Common myeloid progenitor, CD34-positive (primary cell): ENCODE measurements at regions not wholly inside any gene's neighbourhood (a gene's known extent, or its start where the extent isn't known, plus 50 kb on each side); places are given as distances from the start of the nearest gene placed in this dataset.

Experiments used
- CTCF ChIA-PET: fragments of 350-600 bp; sonication (Branson Sonifier 250); formaldehyde crosslinking; loops from one replicate; lab custom pipeline; 2021; ENCODE audit warnings: antibody characterized with exemption; lab: Charles Lee
- POLR2A ChIA-PET: fragments of 350-600 bp; sonication (Branson Sonifier 250); formaldehyde crosslinking; loops from one replicate; lab custom pipeline; 2021; ENCODE audit warnings: antibody characterized with exemption; lab: Charles Lee
- DNase-seq, 3 donors: peaks; one replicate each; pipeline versions ENCODE4 v3.0.0 to v3.0.0-alpha.2; 2013
- H3K27ac ChIP-seq, 2 experiments: 1 replicate in 1 of 2; 2 replicates in 1 of 2; pipeline ENCODE4 v1.7.0; 2013; ENCODE audit warnings: inconsistent platforms in 2 of 2, low read length in 2 of 2, mild to moderate bottlenecking in 2 of 2, low read depth in 1 of 2, moderate library complexity in 1 of 2; ENCODE audit not compliant: severe bottlenecking in 2 of 2, insufficient read depth in 1 of 2, poor library complexity in 1 of 2
- H3K27me3 ChIP-seq, 5 experiments: replicated peaks in 2 of 5; 1 replicate in 3 of 5; 2 replicates in 2 of 5; pipeline versions ENCODE4 v1.6.1 to v1.7.0; 2013; ENCODE audit warnings: low read length in 4 of 5, mild to moderate bottlenecking in 2 of 5, moderate library complexity in 2 of 5, inconsistent platforms in 1 of 5; ENCODE audit not compliant: insufficient read depth in 5 of 5, control insufficient read depth in 4 of 5
- H3K36me3 ChIP-seq, 4 experiments: 1 replicate in 2 of 4; 2 replicates in 2 of 4; pipeline versions ENCODE4 v1.6.1 to v1.7.0; 2013; ENCODE audit warnings: low read length in 3 of 4, control low read depth in 1 of 4, mild to moderate bottlenecking in 1 of 4; ENCODE audit not compliant: control insufficient read depth in 4 of 4, insufficient read depth in 4 of 4
- H3K4me1 ChIP-seq, 4 experiments: 1 replicate in 3 of 4; 2 replicates in 1 of 4; pipeline versions ENCODE4 v1.6.1 to v1.7.1; 2013; ENCODE audit warnings: low read length in 3 of 4, mild to moderate bottlenecking in 3 of 4, control low read depth in 1 of 4, inconsistent platforms in 1 of 4, moderate library complexity in 1 of 4; ENCODE audit not compliant: control insufficient read depth in 4 of 4, insufficient read depth in 4 of 4; ENCODE audit errors: control extremely low read depth in 1 of 4
- H3K4me3 ChIP-seq, 7 experiments: 1 replicate in 4 of 7; 2 replicates in 3 of 7; pipeline versions ENCODE4 v1.5.1 to v1.7.0; 2013; ENCODE audit warnings: mild to moderate bottlenecking in 7 of 7, low read length in 6 of 7, moderate library complexity in 6 of 7, inconsistent platforms in 2 of 7, low read depth in 2 of 7, control low read depth in 1 of 7; ENCODE audit not compliant: insufficient read depth in 4 of 7, control insufficient read depth in 1 of 7; ENCODE audit errors: extremely low read depth in 1 of 7
- H3K9me3 ChIP-seq, 5 experiments: 1 replicate in 4 of 5; 2 replicates in 1 of 5; pipeline versions ENCODE4 v1.6.1 to v1.7.1; 2013; ENCODE audit warnings: low read length in 4 of 5, mild to moderate bottlenecking in 2 of 5, inconsistent platforms in 1 of 5, low read depth in 1 of 5, moderate library complexity in 1 of 5; ENCODE audit not compliant: control insufficient read depth in 4 of 5, insufficient read depth in 2 of 5; ENCODE audit errors: control extremely low read depth in 1 of 5
- WGBS: methylation state at CpG from one replicate; pipeline ENCODE4 v1.1.5; 2013; ENCODE audit not compliant: insufficient coverage; 5-methylcytosine and 5-hydroxymethylcytosine counted together

GRCh38 chr4:134787315-134787714 is 585.7 kb upstream of the PABPC4L start:
- POLR2A ChIA-PET, result no interaction called here
- H3K36me3 ChIP-seq, result no peaks in the 10 kb centered on the region
- no CpG with 5 or more reads among the region's 1 CpG for WGBS
- no peak overlapping the region for H3K27ac ChIP-seq
- H3K4me1 ChIP-seq, result no peaks in the 10 kb centered on the region
- H3K9me3 ChIP-seq, result no peaks in the 10 kb centered on the region
- no peak overlapping the region for H3K4me3 ChIP-seq
- DNase-seq, result no peak
- CTCF ChIA-PET, result no interaction called here
- no peaks in the 10 kb centered on the region for H3K27me3 ChIP-seq

GRCh38 chr4:134780244-134780643 is 578.7 kb upstream of the PABPC4L start:
- no peak overlapping the region for H3K4me3 ChIP-seq
- no peaks in the 10 kb centered on the region for H3K27me3 ChIP-seq
- no peaks in the 10 kb centered on the region for H3K4me1 ChIP-seq
- no CpG with 5 or more reads among the region's 2 CpGs for WGBS
- POLR2A ChIA-PET, result no interaction called here
- H3K36me3 ChIP-seq, result no peaks in the 10 kb centered on the region
- CTCF ChIA-PET, result no interaction called here
- no peaks in the 10 kb centered on the region for H3K9me3 ChIP-seq
- no peak overlapping the region for H3K27ac ChIP-seq
- DNase-seq, result no peak

GRCh38 chr4:134777606-134778005 is 576.0 kb upstream of the PABPC4L start:
- Histone ChIP-seq H3K4me3 (no peak overlapping the region), H3K27ac (no peak overlapping the region), H3K4me1 (no peaks in the 10 kb centered on the region), H3K27me3 (no peaks in the 10 kb centered on the region), H3K9me3 (no peaks in the 10 kb centered on the region), H3K36me3 (no peaks in the 10 kb centered on the region)
- ChIA-PET CTCF (no interaction called here), POLR2A (no interaction called here)
- peak in 1 of 3 donors; percentile 3 for DNase-seq
- 35% methylated on average over 2 of the region's 2 CpGs for WGBS

- Histone ChIP-seq H3K4me1 (no peaks in the 10 kb centered on the region), H3K4me3 (no peak overlapping the region), H3K27ac (no peak overlapping the region), H3K9me3 (no peaks in the 10 kb centered on the region), H3K27me3 (no peaks in the 10 kb centered on the region), H3K36me3 (no peaks in the 10 kb centered on the region)
- ChIA-PET POLR2A (no interaction called here), CTCF (no interaction called here)
- DNase-seq, result no peak
- 93% methylated on average over 3 of the region's 4 CpGs for WGBS
These were observed 572.0 kb upstream of the PABPC4L start for GRCh38 chr4:134773497-134774000.

GRCh38 chr4:134762053-134762452 is 560.5 kb upstream of the PABPC4L start:
- Histone ChIP-seq H3K36me3 (no peaks in the 10 kb centered on the region), H3K9me3 (no peaks in the 10 kb centered on the region), H3K27me3 (no peaks in the 10 kb centered on the region), H3K4me1 (no peaks in the 10 kb centered on the region), H3K27ac (no peak overlapping the region), H3K4me3 (no peak overlapping the region)
- ChIA-PET CTCF (no interaction called here), POLR2A (no interaction called here)
- no peak for DNase-seq
- 89% methylated on average over 4 of the region's 4 CpGs for WGBS

- Histone ChIP-seq H3K36me3 (no peaks in the 10 kb centered on the region), H3K4me1 (no peaks in the 10 kb centered on the region), H3K27me3 (no peaks in the 10 kb centered on the region), H3K9me3 (no peaks in the 10 kb centered on the region), H3K4me3 (no peak overlapping the region), H3K27ac (no peak overlapping the region)
- ChIA-PET CTCF (no interaction called here), POLR2A (no interaction called here)
- no peak for DNase-seq
- 100% methylated on average over 1 of the region's 3 CpGs for WGBS
These were observed 554.8 kb upstream of the PABPC4L start for GRCh38 chr4:134756421-134756820.

- no peak for DNase-seq
- Histone ChIP-seq H3K27me3 (no peaks in the 10 kb centered on the region), H3K9me3 (no peaks in the 10 kb centered on the region), H3K36me3 (no peaks in the 10 kb centered on the region), H3K27ac (no peak overlapping the region), H3K4me1 (no peaks in the 10 kb centered on the region), H3K4me3 (no peak overlapping the region)
- ChIA-PET CTCF (no interaction called here), POLR2A (no interaction called here)
- no CpG with 5 or more reads among the region's 6 CpGs for WGBS
These were observed 552.9 kb upstream of the PABPC4L start for GRCh38 chr4:134754301-134755019.
